Breast epithelium (tissue), 4 donors: ENCODE measurements at regions not wholly inside any gene's neighbourhood (a gene's known extent, or its start where the extent isn't known, plus 50 kb on each side); places are given as distances from the start of the nearest gene placed in this dataset.

Experiments used
- DNase-seq, 2 donors: peaks; one replicate each; pipeline ENCODE4 v3.0.0-alpha.2; 2019; ENCODE audit warnings: low spot score in 2 of 2
- H3K27ac ChIP-seq, 2 donors: fragments of 200-600 bp; sonication (generic) in 1 of 2; one replicate each; pipeline ENCODE4 v1.5.1; 2016 to 2019; ENCODE audit warnings: mild to moderate bottlenecking in 1 of 2
- H3K27me3 ChIP-seq, 2 donors: fragments of 200-600 bp; sonication (generic) in 1 of 2; one replicate each; pipeline versions ENCODE4 v1.5.1 to v1.6.0; 2017 to 2019; ENCODE audit warnings: control low read depth in 1 of 2, mild to moderate bottlenecking in 1 of 2
- H3K36me3 ChIP-seq: fragments of 200-600 bp; one replicate; pipeline ENCODE4 v1.5.1; 2019
- H3K4me1 ChIP-seq, 2 donors: fragments of 200-600 bp; sonication (generic); one replicate each; pipeline ENCODE4 v1.5.1; 2016 to 2019; ENCODE audit warnings: control low read depth in 1 of 2
- H3K4me3 ChIP-seq, 3 donors: fragments of 200-600 bp; sonication (generic); 1 replicate in 2 of 3; 2 replicates in 1 of 3; pipeline ENCODE4 v1.5.1; 2016 to 2019; ENCODE audit warnings: mild to moderate bottlenecking in 3 of 3, moderate library complexity in 2 of 3
- H3K9me3 ChIP-seq, 2 donors: fragments of 200-600 bp; sonication (generic) in 1 of 2; one replicate each; pipeline ENCODE4 v1.5.1; 2016 to 2019; ENCODE audit warnings: control low read depth in 1 of 2
- CTCF ChIP-seq, 3 donors: fragments of 450-650 bp; IDR thresholded peaks; one replicate each; pipeline ENCODE4 v1.5.1; 2016 to 2017; ENCODE audit warnings: antibody characterized with exemption in 3 of 3, mild to moderate bottlenecking in 3 of 3, moderate library complexity in 3 of 3
- POLR2A ChIP-seq: fragments of 450-650 bp; IDR thresholded peaks from one replicate; pipeline ENCODE4 v1.6.1; 2016; ENCODE audit warnings: antibody characterized with exemption, mild to moderate bottlenecking, moderate library complexity
- POLR2AphosphoS5 ChIP-seq, 3 donors: sonication (generic); formaldehyde crosslinking; IDR thresholded peaks; one replicate each; pipeline ENCODE4 v1.6.1; 2017; ENCODE audit warnings: antibody characterized with exemption in 3 of 3
- intact Hi-C: fragments of 100-400 bp; cut with DNase I; formaldehyde crosslinking; loops from one replicate; pipeline ENCODE4 v1.15.1; 2023; ENCODE audit warnings: low total_unique reads

GRCh38 chr2:16294791-16295190 lies 354.4 kb downstream of the MYCN start:
- Histone ChIP-seq H3K27me3 (peaks cover 0 to 8% of the 10 kb centered on the region in 2 donors), H3K4me1 (no peaks in the 10 kb centered on the region), H3K9me3 (no peaks in the 10 kb centered on the region), H3K4me3 (no peak overlapping the region), H3K36me3 (no peaks in the 10 kb centered on the region), H3K27ac (no peak overlapping the region)
- no peak for DNase-seq
- no peak for TF ChIP-seq CTCF (IDR thresholded peaks at IDR 0.05)
- no peak for TF ChIP-seq POLR2AphosphoS5 (IDR thresholded peaks at IDR 0.05)
- no peak for TF ChIP-seq POLR2A
- intact Hi-C loops: no loop called here

- DNase-seq: no peak
- Histone ChIP-seq H3K27ac (no peak overlapping the region), H3K9me3 (no peaks in the 10 kb centered on the region), H3K27me3 (peaks cover 0 to 8% of the 10 kb centered on the region in 2 donors), H3K36me3 (no peaks in the 10 kb centered on the region), H3K4me1 (no peaks in the 10 kb centered on the region), H3K4me3 (no peak overlapping the region)
- intact Hi-C loops: no loop called here
- no peak for TF ChIP-seq CTCF (IDR thresholded peaks at IDR 0.05)
- TF ChIP-seq POLR2AphosphoS5 (IDR thresholded peaks at IDR 0.05): no peak
- no peak for TF ChIP-seq POLR2A
Measured at GRCh38 chr2:16293871-16294270, 353.5 kb downstream of the MYCN start.

DNA sequence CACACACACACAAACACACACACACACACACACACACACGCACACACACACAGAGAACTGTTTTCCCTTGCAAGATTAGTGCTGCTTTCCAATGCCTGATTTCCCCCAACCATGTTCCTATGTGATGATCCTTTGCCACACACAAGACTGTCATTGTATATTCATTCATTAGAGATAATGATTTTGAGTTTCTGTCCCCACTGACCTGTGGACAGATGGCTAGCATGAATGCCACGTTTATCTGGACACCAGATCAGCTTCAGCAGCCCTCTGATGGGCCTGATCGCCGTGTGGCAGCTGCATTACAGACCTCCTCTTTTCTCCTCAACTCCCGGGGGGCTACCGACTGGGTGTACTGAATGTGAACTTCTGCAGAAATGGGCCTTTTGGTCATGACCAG lies 353.0 kb downstream of the MYCN start:
- H3K36me3 ChIP-seq: no peaks in the 10 kb centered on the region
- intact Hi-C loops: no loop called here
- no peak for TF ChIP-seq POLR2A
- no peak overlapping the region for H3K27ac ChIP-seq
- peaks cover 0 to 8% of the 10 kb centered on the region in 2 donors for H3K27me3 ChIP-seq
- no peak overlapping the region for H3K4me3 ChIP-seq
- H3K9me3 ChIP-seq: no peaks in the 10 kb centered on the region
- no peak for DNase-seq
- H3K4me1 ChIP-seq: no peaks in the 10 kb centered on the region

GRCh38 chr2:16291731-16292550 lies 351.6 kb downstream of the MYCN start:
- Histone ChIP-seq H3K4me3 (no peak overlapping the region), H3K27ac (no peak overlapping the region), H3K36me3 (no peaks in the 10 kb centered on the region), H3K27me3 (peaks cover 0 to 8% of the 10 kb centered on the region in 2 donors), H3K9me3 (no peaks in the 10 kb centered on the region), H3K4me1 (no peaks in the 10 kb centered on the region)
- TF ChIP-seq POLR2AphosphoS5 (IDR thresholded peaks at IDR 0.05): no peak
- TF ChIP-seq POLR2A: no peak
- TF ChIP-seq CTCF (IDR thresholded peaks at IDR 0.05): no peak
- intact Hi-C loops: no loop called here
- no peak for DNase-seq

DNA sequence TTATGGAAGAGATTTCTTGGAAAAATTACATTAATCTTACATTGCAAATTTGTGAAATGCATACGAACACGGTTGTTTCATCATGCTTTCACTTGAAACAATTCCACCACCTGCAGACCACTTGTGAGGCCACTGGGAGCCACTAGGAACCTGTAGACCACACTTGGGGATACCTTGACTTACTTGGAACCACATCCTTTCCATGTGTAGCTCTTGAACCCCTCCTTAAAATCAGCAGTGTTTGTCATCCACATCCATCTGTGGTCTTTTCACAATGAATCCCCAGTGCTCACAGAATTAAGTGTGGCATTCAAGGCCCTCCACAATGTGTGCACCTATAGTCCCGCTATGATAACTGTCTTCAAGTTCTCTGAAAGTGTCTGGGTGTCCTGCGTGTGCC lies 350.9 kb downstream of the MYCN start:
- TF ChIP-seq POLR2A: no peak
- TF ChIP-seq POLR2AphosphoS5 (IDR thresholded peaks at IDR 0.05): no peak
- TF ChIP-seq CTCF (IDR thresholded peaks at IDR 0.05): no peak
- no peaks in the 10 kb centered on the region for H3K9me3 ChIP-seq
- no peak overlapping the region for H3K27ac ChIP-seq
- intact Hi-C loops: no loop called here
- H3K4me1 ChIP-seq: no peaks in the 10 kb centered on the region
- no peaks in the 10 kb centered on the region for H3K36me3 ChIP-seq
- no peak overlapping the region for H3K4me3 ChIP-seq
- no peak for DNase-seq
- peaks cover 0 to 8% of the 10 kb centered on the region in 2 donors for H3K27me3 ChIP-seq
